H1 (cell line): ENCODE measurements at regions not wholly inside any gene's neighbourhood (a gene's known extent, or its start where the extent isn't known, plus 50 kb on each side); places are given as distances from the start of the nearest gene placed in this dataset.

Experiments
- CTCF ChIA-PET: fragments of 300-600 bp; sonication (Branson Sonifier 250); formaldehyde crosslinking; loops from one replicate; lab custom pipeline; 2021; ENCODE audit not compliant: partially characterized antibody; lab: Charles Lee
- POLR2A ChIA-PET: fragments of 300-600 bp; sonication (Branson Sonifier 250); formaldehyde crosslinking; loops from one replicate; lab custom pipeline; 2021; ENCODE audit warnings: inconsistent platforms; ENCODE audit not compliant: partially characterized antibody; lab: Charles Lee
- DNase-seq, 2 experiments: peaks; one replicate each; pipeline versions ENCODE4 v3.0.0 to v3.0.0-alpha.2; 2010 to 2022; ENCODE audit warnings: low spot score in 2 of 2, low read depth in 1 of 2, mixed read lengths in 1 of 2
- FAIRE-seq: peaks from 2 replicates; lab custom pipeline; 2011; peaks lifted over from hg19 to GRCh38; lab: Jason Lieb, UNC
- H2AFZ ChIP-seq: 2 replicates; pipeline ENCODE4 v1.8.1; 2012; ENCODE audit warnings: low read length, inconsistent platforms
- H2AK5ac ChIP-seq: 2 replicates; pipeline ENCODE4 v1.6.1; 2013; ENCODE audit warnings: low read depth, low read length
- H2BK120ac ChIP-seq: replicated peaks from 2 replicates; pipeline ENCODE3; 2013; ENCODE audit warnings: low read depth, low read length, inconsistent platforms
- H2BK12ac ChIP-seq: 2 replicates; pipeline ENCODE4 v1.6.1; 2013; ENCODE audit warnings: low read depth, low read length
- H2BK15ac ChIP-seq: 2 replicates; pipeline ENCODE4 v1.6.1; 2013; ENCODE audit warnings: low read length
- H2BK20ac ChIP-seq: 2 replicates; pipeline ENCODE4 v1.6.1; 2013; ENCODE audit warnings: low read length
- H2BK5ac ChIP-seq: 2 replicates; pipeline ENCODE4 v1.6.1; 2013; ENCODE audit warnings: low read depth, low read length
- H3K14ac ChIP-seq: 2 replicates; pipeline ENCODE4 v1.6.1; 2013; ENCODE audit warnings: inconsistent platforms; ENCODE audit not compliant: insufficient read length
- H3K18ac ChIP-seq: 2 replicates; pipeline ENCODE4 v1.6.1; 2013; ENCODE audit warnings: low read length; ENCODE audit errors: extremely low read depth
- H3K23ac ChIP-seq: 2 replicates; pipeline ENCODE4 v1.6.1; 2013; ENCODE audit warnings: inconsistent platforms; ENCODE audit not compliant: insufficient read length
- H3K23me2 ChIP-seq: 2 replicates; pipeline ENCODE4 v1.6.1; 2013; ENCODE audit warnings: low read depth, low read length
- H3K27ac ChIP-seq: 2 replicates; pipeline ENCODE4 v1.6.1; 2011; ENCODE audit warnings: low read depth, low read length, inconsistent platforms
- H3K27me3 ChIP-seq, 4 experiments: replicated peaks in 1 of 4; 1 replicate in 1 of 4; 2 replicates in 3 of 4; pipeline versions ENCODE4 v1.6.1 to v1.8.1; 2011 to 2013; ENCODE audit warnings: low read length in 3 of 4, mild to moderate bottlenecking in 3 of 4, inconsistent platforms in 2 of 4, mixed read lengths in 2 of 4, moderate library complexity in 1 of 4; ENCODE audit not compliant: control insufficient read depth in 3 of 4, insufficient read depth in 3 of 4; ENCODE audit errors: extremely low read depth in 1 of 4
- H3K36me3 ChIP-seq, 4 experiments: 2 replicates each; pipeline versions ENCODE4 v1.6.1 to v1.8.1; 2011 to 2013; ENCODE audit warnings: mild to moderate bottlenecking in 4 of 4, low read length in 3 of 4, moderate library complexity in 2 of 4, control low read depth in 1 of 4, inconsistent platforms in 1 of 4; ENCODE audit not compliant: insufficient read depth in 4 of 4, control insufficient read depth in 2 of 4
- H3K4ac ChIP-seq: replicated peaks from 2 replicates; pipeline ENCODE3; 2013; ENCODE audit warnings: low read length, low read depth, mixed read lengths, inconsistent platforms; ENCODE audit not compliant: insufficient read length
- H3K4me1 ChIP-seq, 4 experiments: replicated peaks in 1 of 4; 1 replicate in 1 of 4; 2 replicates in 3 of 4; pipeline versions ENCODE4 v1.6.1 to v1.8.1; 2011 to 2013; ENCODE audit warnings: low read length in 3 of 4, inconsistent platforms in 2 of 4, mixed read lengths in 1 of 4; ENCODE audit not compliant: insufficient read depth in 4 of 4, control insufficient read depth in 3 of 4
- H3K4me2 ChIP-seq, 2 experiments: 2 replicates each; pipeline versions ENCODE4 v1.6.1 to v1.8.1; 2011 to 2013; ENCODE audit warnings: low read depth in 2 of 2, low read length in 2 of 2, control low read depth in 1 of 2, inconsistent platforms in 1 of 2, mild to moderate bottlenecking in 1 of 2; ENCODE audit not compliant: insufficient read depth in 1 of 2
- H3K4me3 ChIP-seq, 4 experiments: fragments of 200-600, 300-600 bp in 1 of 4; sonication (generic), shearing (Covaris generic), sonication (Bioruptor Twin) in 1 of 4; 2 replicates each; pipeline versions ENCODE4 v1.5.1 to v1.8.1; 2011 to 2016; ENCODE audit warnings: low read length in 4 of 4, low read depth in 3 of 4, control low read depth in 2 of 4, inconsistent platforms in 2 of 4, mild to moderate bottlenecking in 2 of 4, mixed read lengths in 1 of 4, moderate library complexity in 1 of 4; ENCODE audit not compliant: insufficient read depth in 2 of 4; ENCODE audit errors: extremely low read depth in 1 of 4
- H3K56ac ChIP-seq: replicated peaks from 2 replicates; pipeline ENCODE3; 2013; ENCODE audit warnings: low read depth, mild to moderate bottlenecking, mixed read lengths, low read length, inconsistent platforms; ENCODE audit not compliant: insufficient read length
- H3K79me1 ChIP-seq: 2 replicates; pipeline ENCODE4 v1.6.1; 2013; ENCODE audit warnings: low read depth, low read length, control low read depth
- H3K79me2 ChIP-seq, 2 experiments: 2 replicates each; pipeline versions ENCODE4 v1.6.1 to v1.8.1; 2012 to 2013; ENCODE audit warnings: low read length in 2 of 2, mild to moderate bottlenecking in 2 of 2, inconsistent platforms in 1 of 2; ENCODE audit not compliant: insufficient read depth in 2 of 2, control insufficient read depth in 1 of 2
- H3K9ac ChIP-seq, 4 experiments: replicated peaks in 1 of 4; 1 replicate in 1 of 4; 2 replicates in 3 of 4; pipeline versions ENCODE4 v1.6.1 to v1.8.1; 2011 to 2013; ENCODE audit warnings: low read depth in 3 of 4, low read length in 3 of 4, control low read depth in 2 of 4, mild to moderate bottlenecking in 2 of 4, moderate library complexity in 2 of 4, inconsistent platforms in 1 of 4; ENCODE audit errors: extremely low read depth in 1 of 4
- H3K9me3 ChIP-seq, 2 experiments: 2 replicates each; pipeline versions ENCODE4 v1.6.1 to v1.8.1; 2012 to 2013; ENCODE audit warnings: mild to moderate bottlenecking in 2 of 2, moderate library complexity in 2 of 2, control low read depth in 1 of 2, inconsistent platforms in 1 of 2, low read depth in 1 of 2, low read length in 1 of 2, mixed read lengths in 1 of 2; ENCODE audit not compliant: insufficient read depth in 2 of 2
- H4K20me1 ChIP-seq, 2 experiments: replicated peaks in 1 of 2; 2 replicates each; pipeline versions ENCODE3 to v1.8.1; 2011 to 2013; ENCODE audit warnings: inconsistent platforms in 2 of 2, low read length in 2 of 2, mild to moderate bottlenecking in 1 of 2; ENCODE audit not compliant: insufficient read depth in 2 of 2, control insufficient read depth in 1 of 2
- H4K5ac ChIP-seq: 2 replicates; pipeline ENCODE4 v1.6.1; 2013; ENCODE audit warnings: low read length, low read depth, mixed read lengths, inconsistent platforms; ENCODE audit not compliant: insufficient read length
- H4K8ac ChIP-seq: 2 replicates; pipeline ENCODE4 v1.8.0; 2013; ENCODE audit warnings: mild to moderate bottlenecking, moderate library complexity, low read length, inconsistent platforms; ENCODE audit not compliant: insufficient read depth; ENCODE audit errors: extremely low read depth
- H4K91ac ChIP-seq: replicated peaks from 2 replicates; pipeline ENCODE3; 2013; ENCODE audit warnings: low read length, mixed read lengths, inconsistent platforms; ENCODE audit not compliant: insufficient read length
- CBX5 ChIP-seq: fragments of 300-800, 300-1000 bp; sonication (generic); IDR thresholded peaks from 2 replicates; pipeline ENCODE4 v1.7.1; 2016; ENCODE audit warnings: antibody characterized with exemption, low read length, low read depth
- EGR1 ChIP-seq: IDR thresholded peaks from 2 replicates; pipeline ENCODE4 v1.6.1; 2011; ENCODE audit warnings: low read depth, low read length, borderline replicate concordance
- FOSL1 ChIP-seq: IDR thresholded peaks from 2 replicates; pipeline ENCODE4 v1.6.1; 2011; ENCODE audit warnings: mild to moderate bottlenecking, low read depth, low read length, moderate library complexity; ENCODE audit not compliant: insufficient read depth
- GABPA ChIP-seq: IDR thresholded peaks from 2 replicates; pipeline ENCODE4 v1.6.1; 2011; ENCODE audit warnings: mild to moderate bottlenecking, low read length, moderate library complexity, borderline replicate concordance; ENCODE audit not compliant: insufficient read depth
- GTF2F1 ChIP-seq: IDR thresholded peaks from 2 replicates; pipeline ENCODE4 v1.6.1; 2012; ENCODE audit warnings: low read depth, low read length, improper control_type of control experiment, borderline replicate concordance
- HDAC6 ChIP-seq: IDR thresholded peaks from one replicate; pipeline ENCODE4 v1.7.1; 2012; ENCODE audit warnings: low read depth, mild to moderate bottlenecking, inconsistent platforms, low read length, moderate library complexity
- KDM5A ChIP-seq: fragments of 200-600 bp; IDR thresholded peaks from 2 replicates; pipeline ENCODE4 v1.7.1; 2012; ENCODE audit warnings: mild to moderate bottlenecking, low read length, inconsistent platforms, mixed read lengths
- PHF8 ChIP-seq: fragments of 200-600 bp; sonication (generic); conservative IDR thresholded peaks from 2 replicates; pipeline ENCODE4 v1.7.1; 2012; ENCODE audit warnings: low read depth, mild to moderate bottlenecking, inconsistent platforms, low read length, moderate library complexity
- RFX5 ChIP-seq: IDR thresholded peaks from 2 replicates; pipeline ENCODE4 v1.6.1; 2011; ENCODE audit warnings: low read depth, low read length, improper control_type of control experiment, borderline replicate concordance
- SAP30 ChIP-seq: fragments of 300-600 bp; sonication (generic); IDR thresholded peaks from 2 replicates; pipeline ENCODE4 v1.7.1; 2012; ENCODE audit warnings: low read length, moderate library complexity, mild to moderate bottlenecking, inconsistent platforms; ENCODE audit not compliant: insufficient read depth, insufficient replicate concordance
- SIRT6 ChIP-seq: IDR thresholded peaks from one replicate; pipeline ENCODE4 v1.7.1; 2012; ENCODE audit warnings: low read length, inconsistent platforms
- SUZ12 ChIP-seq: fragments of 200-600 bp; sonication (generic); IDR thresholded peaks from 2 replicates; pipeline ENCODE4 v1.6.1; 2012; ENCODE audit warnings: mild to moderate bottlenecking, inconsistent platforms, low read length, moderate library complexity, mixed read lengths
- TEAD4 ChIP-seq: IDR thresholded peaks from 2 replicates; pipeline ENCODE4 v1.6.1; 2012; ENCODE audit warnings: low read depth, low read length, inconsistent platforms, mixed read lengths

DNA sequence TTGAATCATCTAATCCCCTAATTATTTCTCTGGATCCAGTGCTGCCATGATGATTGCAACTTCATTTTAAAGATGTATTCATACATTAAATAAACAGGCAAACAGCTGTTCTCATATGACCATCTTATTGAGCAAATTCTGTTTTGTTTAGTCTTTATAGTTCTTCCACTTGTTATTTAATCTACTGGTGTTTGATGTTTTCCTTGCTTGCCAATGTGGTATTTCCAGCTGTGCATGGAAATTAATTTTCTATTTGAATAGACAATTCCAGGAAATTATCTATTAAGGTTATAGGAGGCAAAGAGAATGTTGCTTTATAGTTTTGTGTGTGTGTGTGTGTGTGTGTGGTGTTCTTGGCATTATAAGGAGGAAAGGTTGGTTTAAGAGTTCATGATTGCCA, 167.0 kb upstream of the PRPS1L1 start:
- Histone ChIP-seq H3K4me1 (no peaks in the 10 kb centered on the region), H3K23me2 (no peaks in the 10 kb centered on the region; the same call in 1 of the 2 replicates), H3K14ac (no peak overlapping the region), H2BK12ac (no peak overlapping the region), H3K4me3 (no peak overlapping the region), H2AK5ac (no peak overlapping the region), H3K9ac (no peak overlapping the region), H2BK15ac (no peak overlapping the region), H3K79me2 (no peaks in the 10 kb centered on the region), H3K4me2 (no peak overlapping the region), H2AFZ (no peak overlapping the region), H2BK120ac (no peak overlapping the region), H3K56ac (no peak overlapping the region), H3K4ac (no peak overlapping the region), H3K23ac (no peak overlapping the region), H4K91ac (no peak overlapping the region), H3K18ac (no peak overlapping the region), H3K36me3 (no peaks in the 10 kb centered on the region), H2BK20ac (no peak overlapping the region), H3K27me3 (no peaks in the 10 kb centered on the region), H3K9me3 (no peaks in the 10 kb centered on the region), H4K5ac (no peak overlapping the region), H4K20me1 (no peaks in the 10 kb centered on the region), H4K8ac (no peak overlapping the region), H3K79me1 (no peaks in the 10 kb centered on the region), H2BK5ac (no peak overlapping the region), H3K27ac (no peak overlapping the region)
- POLR2A ChIA-PET = no interaction called here
- TF ChIP-seq HDAC6 = no peak
- no peak for TF ChIP-seq SIRT6
- no peak for TF ChIP-seq EGR1
- TF ChIP-seq GTF2F1 = no peak
- no peak for TF ChIP-seq SAP30
- TF ChIP-seq KDM5A = no peak
- no peak for TF ChIP-seq CBX5
- no peak for TF ChIP-seq FOSL1
- no peak for TF ChIP-seq SUZ12
- TF ChIP-seq RFX5 = no peak
- TF ChIP-seq PHF8 = no peak
- TF ChIP-seq TEAD4 = no peak
- TF ChIP-seq GABPA = no peak
- DNase-seq = no peak
- FAIRE-seq = no peak
- CTCF ChIA-PET = no interaction called here
